ENCODE measurements at regions not wholly inside any gene's neighbourhood (a gene's known extent, or its start where the extent isn't known, plus 50 kb on each side); places are given as distances from the start of the nearest gene placed in this dataset.

DNA sequence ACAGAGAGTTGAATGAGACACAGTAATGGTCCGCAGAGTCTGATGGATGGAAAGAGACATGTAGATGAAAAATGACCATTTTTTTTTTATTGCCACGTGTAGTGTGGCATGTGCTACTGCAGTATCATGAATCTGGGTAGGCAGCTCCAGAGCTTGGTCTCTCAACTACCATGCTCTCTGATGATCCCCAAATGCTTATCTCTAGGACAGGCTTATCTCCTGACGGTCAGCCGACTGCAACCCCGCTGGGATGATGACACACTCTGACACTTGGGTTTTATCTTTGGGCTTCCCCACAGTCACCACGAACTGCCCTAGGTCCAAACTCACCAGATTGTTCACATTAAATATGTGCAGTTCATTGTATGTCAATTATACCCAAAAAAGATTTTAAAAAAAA, 239.7 kb downstream of the QDPR start:
- Histone ChIP-seq H3K36me3 (replicated peaks in 1 of 2; ENCODE audit: control insufficient read depth in 1 of 2, insufficient read depth in 2 of 2, low read length in 2 of 2) (no peaks in the 10 kb centered on the region), H3K9ac (ENCODE audit: insufficient read depth, low read length, poor library complexity, severe bottlenecking) (no peak overlapping the region), H4K20me1 (ENCODE audit: insufficient read depth, low read length) (no peaks in the 10 kb centered on the region), H3K9me3 (replicated peaks in 1 of 2; ENCODE audit: control insufficient read depth in 1 of 2, insufficient read depth in 1 of 2, low read length in 2 of 2) (no peaks in the 10 kb centered on the region), H3K4me2 (replicated peaks; ENCODE audit: extremely low read depth, low read length, poor library complexity, severe bottlenecking) (no peak overlapping the region), H3K27me3 (ENCODE audit: control insufficient read depth in 2 of 2, insufficient read depth in 2 of 2, low read length in 2 of 2) (no peaks in the 10 kb centered on the region), H3K27ac (ENCODE audit: low read depth in 1 of 2, low read length in 2 of 2) (no peak overlapping the region), H2AFZ (ENCODE audit: insufficient read depth, low read depth, low read length, poor library complexity, severe bottlenecking) (no peak overlapping the region), H3K4me3 (replicated peaks in 1 of 3; ENCODE audit: low read depth in 2 of 3, low read length in 3 of 3) (no peak overlapping the region), H3K79me2 (ENCODE audit: insufficient read depth, low read length) (no peaks in the 10 kb centered on the region), H3K4me1 (ENCODE audit: control insufficient read depth in 1 of 2, insufficient read depth in 2 of 2, low read length in 2 of 2) (no peaks in the 10 kb centered on the region)
- Mint-ChIP-seq H3K4me1 (no peaks in the 10 kb centered on the region), H3K9me3 (peaks cover 0 to 8% (median 1%) of the 10 kb centered on the region in 7 donors), H3K27me3 (ENCODE audit: low read depth in 3 of 3) (peaks cover 0 to 6% (median 0%) of the 10 kb centered on the region in 3 donors), H3K27ac (no peak overlapping the region), H3K36me3 (no peaks in the 10 kb centered on the region), H3K4me3 (no peak overlapping the region)
- TF ChIP-seq, protein P1, sequence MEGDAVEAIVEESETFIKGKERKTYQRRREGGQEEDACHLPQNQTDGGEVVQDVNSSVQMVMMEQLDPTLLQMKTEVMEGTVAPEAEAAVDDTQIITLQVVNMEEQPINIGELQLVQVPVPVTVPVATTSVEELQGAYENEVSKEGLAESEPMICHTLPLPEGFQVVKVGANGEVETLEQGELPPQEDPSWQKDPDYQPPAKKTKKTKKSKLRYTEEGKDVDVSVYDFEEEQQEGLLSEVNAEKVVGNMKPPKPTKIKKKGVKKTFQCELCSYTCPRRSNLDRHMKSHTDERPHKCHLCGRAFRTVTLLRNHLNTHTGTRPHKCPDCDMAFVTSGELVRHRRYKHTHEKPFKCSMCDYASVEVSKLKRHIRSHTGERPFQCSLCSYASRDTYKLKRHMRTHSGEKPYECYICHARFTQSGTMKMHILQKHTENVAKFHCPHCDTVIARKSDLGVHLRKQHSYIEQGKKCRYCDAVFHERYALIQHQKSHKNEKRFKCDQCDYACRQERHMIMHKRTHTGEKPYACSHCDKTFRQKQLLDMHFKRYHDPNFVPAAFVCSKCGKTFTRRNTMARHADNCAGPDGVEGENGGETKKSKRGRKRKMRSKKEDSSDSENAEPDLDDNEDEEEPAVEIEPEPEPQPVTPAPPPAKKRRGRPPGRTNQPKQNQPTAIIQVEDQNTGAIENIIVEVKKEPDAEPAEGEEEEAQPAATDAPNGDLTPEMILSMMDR (IDR thresholded peaks at IDR 0.05): no peak
- DNase-seq: no peak
- WGBS (ENCODE audit: insufficient coverage): 100% methylated on average over 1 of the region's 6 CpGs
- intact Hi-C loops (cut with micrococcal nuclease): no loop called here

DNA sequence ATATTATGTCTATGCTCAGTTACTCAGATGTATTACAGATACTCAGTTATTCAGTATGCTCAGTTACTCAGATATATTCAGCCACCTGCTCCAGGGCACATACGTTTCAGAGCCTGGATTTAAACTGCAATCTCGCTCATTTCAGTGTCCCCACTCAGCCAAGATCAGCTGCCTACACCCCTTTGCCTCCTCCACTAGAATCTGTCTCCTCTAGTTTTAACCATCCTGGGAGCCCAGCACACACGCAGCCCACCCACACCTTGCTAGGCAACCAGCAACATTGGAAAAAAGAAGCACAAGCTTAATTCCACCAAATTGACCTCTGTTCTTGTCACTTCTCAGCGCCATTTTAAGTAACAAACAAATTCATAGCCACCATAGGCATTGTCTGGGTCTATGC, 246.2 kb downstream of the QDPR start:
- 92% methylated on average over 3 of the region's 4 CpGs for WGBS (ENCODE audit: insufficient coverage)
- Histone ChIP-seq H3K4me3 (replicated peaks in 1 of 3; ENCODE audit: low read depth in 2 of 3, low read length in 3 of 3) (no peak overlapping the region), H3K4me2 (replicated peaks; ENCODE audit: extremely low read depth, low read length, poor library complexity, severe bottlenecking) (no peak overlapping the region), H3K27me3 (ENCODE audit: control insufficient read depth in 2 of 2, insufficient read depth in 2 of 2, low read length in 2 of 2) (no peaks in the 10 kb centered on the region), H3K79me2 (ENCODE audit: insufficient read depth, low read length) (no peaks in the 10 kb centered on the region), H3K27ac (ENCODE audit: low read depth in 1 of 2, low read length in 2 of 2) (no peak overlapping the region), H3K9me3 (replicated peaks in 1 of 2; ENCODE audit: control insufficient read depth in 1 of 2, insufficient read depth in 1 of 2, low read length in 2 of 2) (no peaks in the 10 kb centered on the region), H4K20me1 (ENCODE audit: insufficient read depth, low read length) (no peaks in the 10 kb centered on the region), H2AFZ (ENCODE audit: insufficient read depth, low read depth, low read length, poor library complexity, severe bottlenecking) (no peak overlapping the region), H3K9ac (ENCODE audit: insufficient read depth, low read length, poor library complexity, severe bottlenecking) (no peak overlapping the region), H3K36me3 (replicated peaks in 1 of 2; ENCODE audit: control insufficient read depth in 1 of 2, insufficient read depth in 2 of 2, low read length in 2 of 2) (no peaks in the 10 kb centered on the region), H3K4me1 (ENCODE audit: control insufficient read depth in 1 of 2, insufficient read depth in 2 of 2, low read length in 2 of 2) (no peaks in the 10 kb centered on the region)
- intact Hi-C loops (cut with micrococcal nuclease): no loop called here
- no peak for DNase-seq
- no peaks in the 10 kb centered on the region for H3K36me3 Mint-ChIP-seq
- no peak overlapping the region for H3K27ac Mint-ChIP-seq
- peaks cover 0 to 4% (median 0%) of the 10 kb centered on the region in 3 donors for H3K27me3 Mint-ChIP-seq (ENCODE audit: low read depth in 3 of 3)
- H3K4me1 Mint-ChIP-seq: no peaks in the 10 kb centered on the region
- no peak overlapping the region for H3K4me3 Mint-ChIP-seq
- TF ChIP-seq, protein P1 (IDR thresholded peaks at IDR 0.05): no peak
- peaks cover 0 to 12% (median 3%) of the 10 kb centered on the region in 7 donors for H3K9me3 Mint-ChIP-seq
